A549 (cell line): ENCODE measurements at regions not wholly inside any gene's neighbourhood (a gene's known extent, or its start where the extent isn't known, plus 50 kb on each side); places are given as distances from the start of the nearest gene placed in this dataset.
A peak's percentile ranks its signal among the peaks of the same experiment; 100 is the strongest.

Experiments
- CHD4 ChIP-seq: fragments of 200-600 bp; sonication (generic); IDR thresholded peaks from 2 replicates; pipeline ENCODE4 v1.6.1; 2016; ENCODE audit warnings: antibody characterized with exemption, mild to moderate bottlenecking, borderline replicate concordance
- MAX ChIP-seq: IDR thresholded peaks from 2 replicates; pipeline ENCODE4 v1.6.1; 2012
- TF ChIP-seq, protein P1 (sequence below): fragments of >200 bp; sonication (Bioruptor Twin); formaldehyde crosslinking; IDR thresholded peaks from 3 replicates; pipeline ENCODE4 v1.5.1; 2016

DNA sequence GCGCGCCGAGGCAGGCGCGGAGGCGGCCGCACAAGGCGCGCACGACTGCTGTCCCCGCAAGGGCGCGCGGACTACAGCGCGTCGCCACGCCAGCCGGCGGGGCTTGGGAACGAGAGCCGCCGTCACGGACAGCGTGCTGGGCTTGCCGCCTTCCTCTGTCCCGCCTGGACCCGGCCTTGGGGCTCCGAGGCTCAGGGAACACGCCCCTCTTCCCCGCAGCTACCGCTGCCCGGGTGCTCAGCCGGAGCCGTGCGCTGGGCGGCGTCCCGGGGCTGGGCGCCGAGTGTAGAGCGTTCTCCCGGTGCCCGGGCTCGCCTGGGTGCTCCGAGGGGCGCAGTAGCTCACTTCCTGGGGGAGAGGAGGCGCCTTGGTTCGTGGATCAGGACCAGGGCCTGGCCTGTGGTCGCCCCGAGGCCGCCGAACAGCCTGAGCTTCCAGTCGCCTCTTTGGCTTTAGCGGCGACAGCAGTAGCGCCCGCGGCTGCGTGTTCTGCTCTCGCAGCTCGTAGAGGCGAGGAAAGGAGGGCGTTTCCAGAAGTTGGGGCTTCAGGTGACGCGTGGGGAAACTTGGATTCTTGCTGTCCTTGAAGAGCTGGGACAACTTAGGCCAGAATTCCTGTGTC, 226.7 kb upstream of the C2CD4B start:
- TF ChIP-seq, protein P1, sequence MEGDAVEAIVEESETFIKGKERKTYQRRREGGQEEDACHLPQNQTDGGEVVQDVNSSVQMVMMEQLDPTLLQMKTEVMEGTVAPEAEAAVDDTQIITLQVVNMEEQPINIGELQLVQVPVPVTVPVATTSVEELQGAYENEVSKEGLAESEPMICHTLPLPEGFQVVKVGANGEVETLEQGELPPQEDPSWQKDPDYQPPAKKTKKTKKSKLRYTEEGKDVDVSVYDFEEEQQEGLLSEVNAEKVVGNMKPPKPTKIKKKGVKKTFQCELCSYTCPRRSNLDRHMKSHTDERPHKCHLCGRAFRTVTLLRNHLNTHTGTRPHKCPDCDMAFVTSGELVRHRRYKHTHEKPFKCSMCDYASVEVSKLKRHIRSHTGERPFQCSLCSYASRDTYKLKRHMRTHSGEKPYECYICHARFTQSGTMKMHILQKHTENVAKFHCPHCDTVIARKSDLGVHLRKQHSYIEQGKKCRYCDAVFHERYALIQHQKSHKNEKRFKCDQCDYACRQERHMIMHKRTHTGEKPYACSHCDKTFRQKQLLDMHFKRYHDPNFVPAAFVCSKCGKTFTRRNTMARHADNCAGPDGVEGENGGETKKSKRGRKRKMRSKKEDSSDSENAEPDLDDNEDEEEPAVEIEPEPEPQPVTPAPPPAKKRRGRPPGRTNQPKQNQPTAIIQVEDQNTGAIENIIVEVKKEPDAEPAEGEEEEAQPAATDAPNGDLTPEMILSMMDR = peak; percentile 46; the same call in 1 of the 3 replicates
- TF ChIP-seq MAX (peak; percentile 26; the same call in 1 of the 2 replicates), CHD4 (no peak)
